Calu3 (cell line): ENCODE measurements at regions not wholly inside any gene's neighbourhood (a gene's known extent, or its start where the extent isn't known, plus 50 kb on each side); places are given as distances from the start of the nearest gene placed in this dataset.

Source experiments
- BruUV-seq: library from RNA; stranded (reverse); fragments of 400-500 nt; replicated peaks from 2 replicates; lab custom pipeline; 2021; lab: Mats Ljungman, UMichigan
- CTCF ChIA-PET: fragments of 300-600 bp; sonication (Branson Sonifier 250); formaldehyde crosslinking; loops from one replicate; lab custom pipeline; 2022; ENCODE audit warnings: antibody characterized with exemption; lab: Charles Lee
- DNase-seq: peaks from one replicate; pipeline ENCODE4 v3.0.0; 2022
- H3K27ac Mint-ChIP-seq: one replicate; pipeline ENCODE4 v1.8.0; 2022; ENCODE audit warnings: mixed read lengths; ENCODE audit not compliant: unreplicated experiment
- H3K27me3 Mint-ChIP-seq: one replicate; pipeline ENCODE4 v1.8.0; 2022; ENCODE audit warnings: mixed read lengths; ENCODE audit not compliant: unreplicated experiment
- H3K36me3 Mint-ChIP-seq: one replicate; pipeline ENCODE4 v1.8.0; 2022; ENCODE audit warnings: mild to moderate bottlenecking, moderate library complexity, mixed read lengths; ENCODE audit not compliant: insufficient read depth, unreplicated experiment
- H3K4me1 Mint-ChIP-seq: one replicate; pipeline ENCODE4 v1.8.0; 2022; ENCODE audit warnings: mild to moderate bottlenecking, low read depth, mixed read lengths; ENCODE audit not compliant: unreplicated experiment
- H3K4me3 Mint-ChIP-seq: one replicate; pipeline ENCODE4 v1.8.0; 2022; ENCODE audit warnings: mild to moderate bottlenecking, low read depth, moderate library complexity, mixed read lengths; ENCODE audit not compliant: unreplicated experiment
- H3K9me3 Mint-ChIP-seq: one replicate; pipeline ENCODE4 v1.8.0; 2022; ENCODE audit warnings: low read depth, mixed read lengths; ENCODE audit not compliant: unreplicated experiment
- intact Hi-C: fragments of 100-400 bp; cut with micrococcal nuclease; formaldehyde crosslinking; loops from one replicate; pipeline ENCODE4 v1.10.0; 2022; ENCODE audit not compliant: unreplicated experiment
- TF ChIP-seq, protein P1 (sequence below): fragments of 200-600 bp; IDR thresholded peaks from one replicate; pipeline ENCODE4 v1.8.0; 2022; ENCODE audit warnings: antibody characterized with exemption; ENCODE audit not compliant: unreplicated experiment

DNA sequence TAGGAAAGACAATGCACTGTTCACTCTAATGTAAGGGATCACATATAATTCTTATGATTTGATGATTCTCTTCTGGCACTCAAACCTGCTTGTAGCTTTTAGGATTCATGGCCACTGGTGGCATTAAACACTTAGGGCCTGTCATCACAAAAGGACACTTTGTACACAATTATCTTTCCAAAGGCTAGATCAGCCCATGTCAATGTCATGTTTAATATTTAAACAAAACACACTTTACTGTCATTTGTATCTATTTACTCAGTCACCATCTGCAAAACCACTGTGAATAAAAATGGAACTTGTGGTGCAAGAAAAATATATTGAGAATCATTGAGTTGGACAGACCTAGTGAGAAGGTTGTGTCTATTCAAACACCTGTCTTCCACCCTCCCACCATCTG lies 83.6 kb upstream of the TTC29 start:
- no TSS peak for BruUV-seq
- Mint-ChIP-seq H3K27ac (no peak overlapping the region), H3K36me3 (no peaks in the 10 kb centered on the region), H3K9me3 (no peaks in the 10 kb centered on the region), H3K4me1 (no peaks in the 10 kb centered on the region), H3K27me3 (no peaks in the 10 kb centered on the region), H3K4me3 (no peak overlapping the region)
- DNase-seq = no peak
- CTCF ChIA-PET = no interaction called here
- TF ChIP-seq, protein P1, sequence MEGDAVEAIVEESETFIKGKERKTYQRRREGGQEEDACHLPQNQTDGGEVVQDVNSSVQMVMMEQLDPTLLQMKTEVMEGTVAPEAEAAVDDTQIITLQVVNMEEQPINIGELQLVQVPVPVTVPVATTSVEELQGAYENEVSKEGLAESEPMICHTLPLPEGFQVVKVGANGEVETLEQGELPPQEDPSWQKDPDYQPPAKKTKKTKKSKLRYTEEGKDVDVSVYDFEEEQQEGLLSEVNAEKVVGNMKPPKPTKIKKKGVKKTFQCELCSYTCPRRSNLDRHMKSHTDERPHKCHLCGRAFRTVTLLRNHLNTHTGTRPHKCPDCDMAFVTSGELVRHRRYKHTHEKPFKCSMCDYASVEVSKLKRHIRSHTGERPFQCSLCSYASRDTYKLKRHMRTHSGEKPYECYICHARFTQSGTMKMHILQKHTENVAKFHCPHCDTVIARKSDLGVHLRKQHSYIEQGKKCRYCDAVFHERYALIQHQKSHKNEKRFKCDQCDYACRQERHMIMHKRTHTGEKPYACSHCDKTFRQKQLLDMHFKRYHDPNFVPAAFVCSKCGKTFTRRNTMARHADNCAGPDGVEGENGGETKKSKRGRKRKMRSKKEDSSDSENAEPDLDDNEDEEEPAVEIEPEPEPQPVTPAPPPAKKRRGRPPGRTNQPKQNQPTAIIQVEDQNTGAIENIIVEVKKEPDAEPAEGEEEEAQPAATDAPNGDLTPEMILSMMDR = no peak
- intact Hi-C loops = no loop called here

DNA sequence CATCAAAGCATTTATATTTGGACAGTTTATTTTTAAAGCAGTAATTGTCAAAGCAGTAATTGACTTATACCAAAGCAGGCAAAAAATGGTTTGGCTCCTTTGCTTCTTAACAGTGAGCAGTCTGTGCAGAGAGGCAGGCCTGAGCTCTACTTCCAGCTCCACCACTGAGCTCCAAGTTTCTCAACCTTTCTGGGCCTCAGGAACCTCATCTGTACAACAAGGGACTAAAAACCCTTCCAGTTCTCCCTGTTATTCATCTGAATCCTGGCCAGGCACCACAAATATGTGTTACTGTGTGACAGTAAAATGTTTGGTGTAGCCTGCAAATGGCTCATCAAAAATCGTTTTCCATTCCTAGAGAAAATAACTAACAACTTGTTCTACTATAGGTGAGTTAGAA lies 88.7 kb upstream of the TTC29 start:
- no TSS peak for BruUV-seq
- no peak overlapping the region for H3K27ac Mint-ChIP-seq
- TF ChIP-seq, protein P1 = no peak
- DNase-seq = no peak
- no peaks in the 10 kb centered on the region for H3K9me3 Mint-ChIP-seq
- H3K27me3 Mint-ChIP-seq = peaks cover 16% of the 10 kb centered on the region
- no peaks in the 10 kb centered on the region for H3K4me1 Mint-ChIP-seq
- H3K36me3 Mint-ChIP-seq = no peaks in the 10 kb centered on the region
- intact Hi-C loops = no loop called here
- no peak overlapping the region for H3K4me3 Mint-ChIP-seq
- CTCF ChIA-PET = no interaction called here

DNA sequence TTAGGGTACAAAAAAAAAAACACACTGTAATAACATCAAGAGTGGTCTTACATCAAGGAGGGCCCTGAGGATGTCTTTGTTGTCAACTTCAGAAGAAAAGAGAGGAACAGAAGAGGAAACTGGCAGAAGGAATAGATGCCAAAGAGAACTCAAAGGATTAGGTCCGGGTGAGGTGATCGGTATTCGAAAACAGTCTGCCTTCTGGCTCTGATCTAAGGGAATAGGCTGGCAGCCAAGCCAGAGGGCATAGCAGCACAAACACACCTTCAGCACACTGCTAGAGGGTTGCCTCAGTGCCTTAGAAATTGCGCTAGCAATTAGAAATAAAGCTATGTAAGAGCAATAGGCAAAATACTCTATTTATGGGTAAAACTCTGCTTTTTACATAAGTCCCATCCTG lies 91.4 kb upstream of the TTC29 start:
- Mint-ChIP-seq H3K4me1 (no peaks in the 10 kb centered on the region), H3K9me3 (no peaks in the 10 kb centered on the region), H3K36me3 (no peaks in the 10 kb centered on the region), H3K27me3 (peaks cover 24% of the 10 kb centered on the region), H3K4me3 (no peak overlapping the region), H3K27ac (no peak overlapping the region)
- TF ChIP-seq, protein P1 = no peak
- BruUV-seq = no TSS peak
- no peak for DNase-seq
- intact Hi-C loops = no loop called here
- CTCF ChIA-PET = no interaction called here

DNA sequence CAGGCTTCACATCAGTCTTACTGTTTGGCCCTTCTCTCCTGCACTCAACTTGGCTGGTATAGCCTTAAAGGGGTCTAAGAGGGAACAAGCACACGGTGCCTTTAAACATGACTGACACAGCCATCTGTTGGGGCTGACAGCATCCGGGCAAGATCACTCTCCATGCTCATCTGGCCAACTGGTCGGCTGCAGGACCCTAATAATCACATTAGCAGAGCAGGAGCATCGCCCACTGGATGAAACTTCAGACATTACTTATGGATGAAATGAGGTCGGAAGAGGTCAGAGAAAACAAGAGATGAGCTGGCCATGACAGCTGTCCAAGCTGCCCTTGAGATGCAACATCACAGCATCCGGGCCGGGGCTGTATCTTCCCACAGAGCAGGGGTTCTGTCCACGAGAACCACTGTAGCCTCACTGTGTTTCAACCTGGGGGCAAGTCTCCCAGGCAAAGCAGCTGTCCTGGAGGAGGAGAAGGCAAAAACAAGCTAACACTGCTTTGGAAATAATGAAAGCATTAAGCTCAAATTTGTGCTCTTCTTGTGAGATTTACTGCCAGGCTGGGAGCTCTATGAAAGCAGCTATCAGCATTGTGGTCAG lies 94.4 kb upstream of the TTC29 start:
- intact Hi-C loops = no loop called here
- Mint-ChIP-seq H3K4me1 (no peaks in the 10 kb centered on the region), H3K4me3 (no peak overlapping the region), H3K27ac (no peak overlapping the region), H3K9me3 (no peaks in the 10 kb centered on the region), H3K36me3 (no peaks in the 10 kb centered on the region), H3K27me3 (peaks cover 24% of the 10 kb centered on the region)
- no peak for DNase-seq
- TF ChIP-seq, protein P1 = no peak
- CTCF ChIA-PET = no interaction called here
- BruUV-seq = no TSS peak
